Left ventricle myocardium inferior (tissue), 1 donor: ENCODE measurements at regions not wholly inside any gene's neighbourhood (a gene's known extent, or its start where the extent isn't known, plus 50 kb on each side); places are given as distances from the start of the nearest gene placed in this dataset.

Source experiments
- DNase-seq: peaks from one replicate; pipeline ENCODE4 v3.0.0-alpha.2; 2020
- H3K27ac ChIP-seq: fragments of 200-600 bp; replicated peaks from 2 replicates; pipeline ENCODE4 v1.8.0; 2021
- H3K27me3 ChIP-seq: fragments of 200-600 bp; 2 replicates; pipeline ENCODE4 v1.8.0; 2021; ENCODE audit warnings: low read depth
- H3K36me3 ChIP-seq: fragments of 200-600 bp; 2 replicates; pipeline ENCODE4 v1.8.0; 2021
- H3K4me1 ChIP-seq: fragments of 200-600 bp; 2 replicates; pipeline ENCODE4 v1.8.0; 2021
- H3K4me3 ChIP-seq: fragments of 200-600 bp; 2 replicates; pipeline ENCODE4 v1.8.0; 2021; ENCODE audit warnings: mild to moderate bottlenecking, moderate library complexity
- H3K9me3 ChIP-seq: fragments of 200-600 bp; replicated peaks from 2 replicates; pipeline ENCODE4 v1.8.0; 2021
- intact Hi-C: fragments of 100-400 bp; cut with micrococcal nuclease; formaldehyde crosslinking; loops from one replicate; pipeline ENCODE4 v1.11.0; 2022
- TF ChIP-seq, protein P1 (sequence below): fragments of 200-600 bp; IDR thresholded peaks from 2 replicates; pipeline ENCODE4 v1.8.0; 2021; ENCODE audit warnings: antibody characterized with exemption, mild to moderate bottlenecking, borderline replicate concordance
- donor health status: DM: no; HTN: yes; CAD: no; lungs with severe emphysema.

GRCh38 chr4:158053086-158053485 lies 119.7 kb downstream of the GASK1B start:
- Histone ChIP-seq H3K36me3 (no peaks in the 10 kb centered on the region), H3K27ac (peak overlapping the region; percentile 70), H3K27me3 (no peaks in the 10 kb centered on the region), H3K4me3 (no peak overlapping the region), H3K9me3 (no peaks in the 10 kb centered on the region), H3K4me1 (peaks cover 5% of the 10 kb centered on the region)
- intact Hi-C loops = no loop called here
- TF ChIP-seq, protein P1, sequence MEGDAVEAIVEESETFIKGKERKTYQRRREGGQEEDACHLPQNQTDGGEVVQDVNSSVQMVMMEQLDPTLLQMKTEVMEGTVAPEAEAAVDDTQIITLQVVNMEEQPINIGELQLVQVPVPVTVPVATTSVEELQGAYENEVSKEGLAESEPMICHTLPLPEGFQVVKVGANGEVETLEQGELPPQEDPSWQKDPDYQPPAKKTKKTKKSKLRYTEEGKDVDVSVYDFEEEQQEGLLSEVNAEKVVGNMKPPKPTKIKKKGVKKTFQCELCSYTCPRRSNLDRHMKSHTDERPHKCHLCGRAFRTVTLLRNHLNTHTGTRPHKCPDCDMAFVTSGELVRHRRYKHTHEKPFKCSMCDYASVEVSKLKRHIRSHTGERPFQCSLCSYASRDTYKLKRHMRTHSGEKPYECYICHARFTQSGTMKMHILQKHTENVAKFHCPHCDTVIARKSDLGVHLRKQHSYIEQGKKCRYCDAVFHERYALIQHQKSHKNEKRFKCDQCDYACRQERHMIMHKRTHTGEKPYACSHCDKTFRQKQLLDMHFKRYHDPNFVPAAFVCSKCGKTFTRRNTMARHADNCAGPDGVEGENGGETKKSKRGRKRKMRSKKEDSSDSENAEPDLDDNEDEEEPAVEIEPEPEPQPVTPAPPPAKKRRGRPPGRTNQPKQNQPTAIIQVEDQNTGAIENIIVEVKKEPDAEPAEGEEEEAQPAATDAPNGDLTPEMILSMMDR = no peak
- no peak for DNase-seq

DNA sequence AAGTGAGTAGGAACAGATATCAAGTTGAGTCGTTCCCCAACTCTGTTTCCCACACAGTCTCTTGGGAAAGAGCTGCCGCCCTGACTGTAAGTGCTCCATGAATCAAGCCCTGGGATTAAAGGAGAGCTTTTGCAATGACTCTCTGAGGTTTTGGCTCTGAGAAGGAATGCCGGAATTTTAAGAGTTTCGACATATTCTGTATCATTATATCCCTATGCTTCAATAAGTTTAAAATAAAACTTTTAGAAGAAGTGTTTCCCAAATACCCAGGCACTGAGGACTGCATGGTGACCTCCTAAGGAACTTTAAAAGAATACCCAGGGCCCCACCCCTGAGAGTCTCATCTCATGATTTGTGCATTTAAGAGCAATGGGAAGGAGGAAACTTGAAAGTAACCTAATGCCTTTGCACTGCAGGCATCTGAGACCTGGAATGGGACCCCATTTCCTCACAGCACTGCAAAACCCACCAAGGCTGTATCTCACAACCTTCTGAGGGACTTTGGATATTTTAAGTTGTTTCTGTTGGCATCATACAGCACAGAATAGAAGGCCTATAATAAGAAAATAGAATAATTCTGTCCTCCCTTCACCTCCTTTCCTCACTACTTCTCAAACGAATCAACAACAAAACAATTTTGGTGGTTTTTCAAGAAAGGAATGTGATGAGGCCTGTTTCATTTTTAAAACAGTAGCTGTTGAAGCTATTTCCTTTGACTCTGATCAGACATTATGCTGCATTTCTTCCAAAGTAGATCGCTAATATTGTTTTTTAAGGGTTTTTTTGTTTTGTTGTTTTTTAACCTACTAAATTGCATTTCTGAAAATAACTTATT lies 121.2 kb downstream of the GASK1B start:
- Histone ChIP-seq H3K27ac (peak overlapping the region; percentile 70), H3K9me3 (no peaks in the 10 kb centered on the region), H3K36me3 (no peaks in the 10 kb centered on the region), H3K4me1 (peaks cover 2% of the 10 kb centered on the region), H3K4me3 (no peak overlapping the region), H3K27me3 (no peaks in the 10 kb centered on the region)
- intact Hi-C loops = no loop called here
- TF ChIP-seq, protein P1 = no peak
- peak; percentile 23 for DNase-seq

- H3K4me3 ChIP-seq = no peak overlapping the region
- intact Hi-C loops = no loop called here
- TF ChIP-seq, protein P1 = no peak
- no peaks in the 10 kb centered on the region for H3K36me3 ChIP-seq
- H3K27me3 ChIP-seq = no peaks in the 10 kb centered on the region
- H3K9me3 ChIP-seq = no peaks in the 10 kb centered on the region
- H3K27ac ChIP-seq = peak overlapping the region; percentile 70
- no peak for DNase-seq
- H3K4me1 ChIP-seq = no peaks in the 10 kb centered on the region
Measured at GRCh38 chr4:158050942-158051341, 121.9 kb downstream of the GASK1B start.

- TF ChIP-seq, protein P1 = no peak
- no peak overlapping the region for H3K27ac ChIP-seq
- no peaks in the 10 kb centered on the region for H3K4me1 ChIP-seq
- no peak for DNase-seq
- peaks cover 8% of the 10 kb centered on the region for H3K9me3 ChIP-seq
- no peak overlapping the region for H3K4me3 ChIP-seq
- H3K36me3 ChIP-seq = no peaks in the 10 kb centered on the region
- intact Hi-C loops = no loop called here
- no peaks in the 10 kb centered on the region for H3K27me3 ChIP-seq
Measured at GRCh38 chr4:158046345-158046744, 126.5 kb downstream of the GASK1B start.

GRCh38 chr4:158043971-158044618 lies 128.7 kb downstream of the GASK1B start:
- TF ChIP-seq, protein P1 = no peak
- Histone ChIP-seq H3K9me3 (peaks cover 20% of the 10 kb centered on the region), H3K27ac (no peak overlapping the region), H3K4me1 (no peaks in the 10 kb centered on the region), H3K4me3 (no peak overlapping the region), H3K27me3 (no peaks in the 10 kb centered on the region), H3K36me3 (no peaks in the 10 kb centered on the region)
- intact Hi-C loops = no loop called here
- DNase-seq = no peak
